HT-29 (cell line): ENCODE measurements at regions not wholly inside any gene's neighbourhood (a gene's known extent, or its start where the extent isn't known, plus 50 kb on each side); places are given as distances from the start of the nearest gene placed in this dataset.
"Not testable (repeated sequence)": the region's sequence is repeated elsewhere in the genome, so short reads cannot be mapped to it uniquely, and the experiment has no call there.

Source experiments
- DNase-seq: peaks from one replicate; pipeline ENCODE4 v3.0.0-alpha.2; 2015; ENCODE audit warnings: low spot score

DNA sequence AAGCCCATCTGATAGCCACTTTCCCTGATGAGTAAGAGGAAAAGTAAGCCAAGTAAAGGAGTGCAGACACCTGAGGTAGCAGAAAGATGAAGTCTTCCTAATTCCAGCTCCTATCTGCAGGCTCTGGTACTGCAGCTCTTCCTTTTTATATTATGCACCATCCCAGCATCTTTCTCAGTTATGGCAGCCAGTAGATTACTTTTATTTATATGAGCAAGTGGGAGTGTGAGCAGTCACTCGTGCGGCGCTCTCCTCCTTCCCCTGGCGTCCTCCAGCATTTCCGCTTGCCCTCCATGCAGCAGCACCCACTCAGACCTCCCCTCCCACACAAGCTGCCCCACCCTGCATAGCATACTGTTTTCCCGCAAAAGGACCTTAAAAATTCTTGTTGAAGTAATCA is 465.9 kb upstream of the DPPA4 start:
- peak; percentile 17 for DNase-seq

DNA sequence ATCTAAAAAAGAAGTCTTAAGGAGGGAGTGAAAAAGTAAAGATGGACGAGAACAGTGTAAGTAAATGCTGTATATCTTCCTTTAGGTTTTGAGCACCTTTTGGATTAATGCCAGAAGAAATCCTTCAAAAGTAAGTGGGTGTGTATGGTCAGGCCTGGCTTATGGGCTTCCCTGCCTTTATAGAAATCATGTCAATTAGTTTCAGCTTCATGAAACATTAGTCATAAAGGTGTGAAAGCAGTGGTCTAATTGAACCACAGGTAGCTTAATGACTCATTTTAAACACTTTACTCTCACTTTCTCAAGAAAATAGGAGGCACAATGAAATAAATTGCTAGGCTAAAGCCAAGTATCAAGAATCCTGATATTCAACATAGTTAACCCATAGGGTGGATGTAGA is 467.4 kb upstream of the DPPA4 start:
- no peak for DNase-seq

DNA sequence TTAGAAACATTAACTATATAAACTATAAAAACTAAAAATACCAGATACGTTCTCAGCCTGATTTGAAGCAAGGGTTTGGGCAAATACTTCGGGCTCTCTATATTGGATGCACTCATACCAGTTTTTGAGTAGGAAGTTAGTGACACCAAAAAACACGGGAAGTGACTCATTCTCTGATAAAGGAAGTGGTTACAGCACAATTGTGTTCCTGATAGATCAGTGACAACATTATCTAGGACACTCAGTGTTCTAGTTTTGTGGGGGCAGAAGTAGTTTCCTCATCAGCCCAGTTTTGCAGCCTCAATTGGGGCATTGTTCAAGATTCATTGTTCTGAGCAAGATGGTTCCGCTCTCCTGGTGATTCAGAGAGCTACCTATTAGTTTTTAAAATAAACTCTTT is 469.6 kb upstream of the DPPA4 start:
- peak; percentile 53 for DNase-seq

DNA sequence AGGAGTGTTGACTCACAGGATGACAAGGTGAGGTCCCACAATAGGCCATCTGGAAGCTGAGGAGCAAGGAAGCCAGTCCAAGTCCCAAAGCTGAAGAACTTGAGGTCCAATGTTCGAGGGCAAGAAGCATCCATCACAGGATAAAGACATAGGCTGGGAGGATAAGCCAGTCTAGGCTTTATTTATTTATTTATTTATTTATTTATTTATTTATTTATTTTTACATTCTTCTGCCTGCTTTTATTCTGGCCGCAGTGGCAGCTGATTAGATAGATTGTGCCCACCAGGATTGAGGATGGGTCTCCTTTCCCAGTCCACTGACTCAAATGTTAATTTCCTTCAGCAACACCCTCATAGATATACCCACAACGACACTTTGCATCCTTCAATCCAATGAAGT is 472.2 kb upstream of the DPPA4 start:
- no peak for DNase-seq

DNA sequence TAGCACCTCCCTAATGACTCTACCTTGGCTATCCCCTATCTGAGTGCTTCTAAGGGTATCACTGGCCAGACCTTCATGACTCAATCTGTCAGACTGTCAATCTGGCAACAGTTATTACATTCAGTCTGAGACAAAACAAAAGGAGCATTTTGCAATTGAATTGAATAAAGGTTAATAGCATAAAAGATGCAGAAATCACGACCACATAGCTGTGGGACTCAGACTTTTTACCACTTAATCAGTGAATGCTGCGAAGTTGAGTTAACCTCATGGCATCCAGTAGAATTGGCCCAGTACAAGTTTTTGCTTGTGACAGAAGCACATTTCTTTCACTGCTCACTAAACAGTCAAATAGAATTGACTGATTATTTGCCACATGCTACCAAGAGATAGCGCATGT is 480.7 kb upstream of the DPPA4 start:
- no peak for DNase-seq

DNA sequence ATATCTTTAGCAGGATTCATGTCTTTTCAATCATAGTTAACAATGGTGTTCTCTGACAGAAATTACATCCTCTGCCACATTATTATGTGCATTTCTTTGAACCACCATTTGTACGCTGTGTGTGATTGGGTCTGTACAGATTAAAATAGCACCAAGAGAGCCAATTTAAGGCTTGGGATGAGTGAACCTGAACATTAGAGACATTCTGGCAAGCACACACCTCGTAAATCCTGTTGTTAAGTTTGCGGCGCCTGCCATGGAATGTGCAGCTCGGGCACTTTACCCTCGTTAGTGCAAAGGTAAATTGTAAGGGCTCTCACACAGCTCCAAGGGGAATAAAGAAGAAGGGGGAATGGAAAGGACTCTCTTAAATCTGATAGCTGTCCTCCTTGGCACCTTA is 482.4 kb upstream of the DPPA4 start:
- DNase-seq, result no peak

DNA sequence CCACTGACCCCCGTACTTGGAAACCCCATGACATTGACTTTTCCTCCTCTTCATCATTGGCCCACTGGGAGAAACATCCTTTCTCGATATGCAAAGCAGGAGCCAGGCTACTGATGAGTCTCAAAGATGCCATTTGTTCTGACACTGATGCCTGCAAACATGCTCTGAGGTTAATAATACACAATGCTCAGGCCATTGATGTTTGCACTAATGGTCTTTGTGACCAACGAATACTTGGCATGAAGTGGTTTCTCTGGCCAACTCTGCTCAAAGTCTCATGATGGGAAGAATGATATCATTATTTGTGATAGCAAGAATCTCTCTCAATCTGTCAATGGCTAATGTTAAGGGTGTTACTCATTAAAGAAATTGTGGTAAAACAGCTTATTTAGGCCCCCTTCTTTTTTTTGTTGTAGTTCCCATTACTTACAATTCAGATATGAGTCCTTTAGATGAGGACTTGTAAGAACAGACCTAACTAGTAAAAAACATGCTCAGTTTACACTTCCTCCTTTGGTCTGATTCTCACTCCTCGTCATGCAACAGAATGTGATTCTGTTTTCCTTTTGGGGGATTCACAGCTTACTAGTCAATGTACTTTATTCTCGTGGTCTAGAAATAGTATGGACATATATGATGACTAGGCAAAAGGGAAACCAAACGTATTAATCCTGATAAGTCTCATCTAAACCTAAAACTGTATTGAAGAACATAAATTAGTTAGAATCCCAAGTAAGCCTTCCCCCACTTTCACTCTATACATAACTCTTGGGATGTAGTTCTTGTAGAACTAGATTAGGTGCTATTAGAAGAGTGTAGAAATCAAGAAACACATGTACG is 488.8 kb upstream of the DPPA4 start:
- no peak for DNase-seq

DNA sequence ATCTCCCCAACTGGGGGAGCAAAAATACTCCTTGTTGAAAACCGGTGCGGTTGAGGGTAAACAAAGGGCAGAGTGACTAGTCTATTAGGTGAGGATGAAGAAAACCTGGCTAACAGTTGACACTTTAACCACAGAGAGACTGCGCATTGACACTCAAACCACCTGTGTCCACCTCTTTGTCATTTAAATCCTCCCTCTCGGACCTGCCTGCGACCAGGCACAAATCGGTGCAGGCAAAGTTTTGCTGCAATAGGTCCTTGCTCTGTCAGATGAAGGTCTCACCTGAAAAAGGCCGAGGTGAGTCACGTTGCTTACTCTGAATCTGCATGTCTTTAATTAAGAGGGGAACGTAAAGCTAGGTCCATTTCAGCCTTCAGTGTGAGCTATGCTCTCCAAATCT is 494.1 kb upstream of the DPPA4 start:
- DNase-seq, result no peak

DNA sequence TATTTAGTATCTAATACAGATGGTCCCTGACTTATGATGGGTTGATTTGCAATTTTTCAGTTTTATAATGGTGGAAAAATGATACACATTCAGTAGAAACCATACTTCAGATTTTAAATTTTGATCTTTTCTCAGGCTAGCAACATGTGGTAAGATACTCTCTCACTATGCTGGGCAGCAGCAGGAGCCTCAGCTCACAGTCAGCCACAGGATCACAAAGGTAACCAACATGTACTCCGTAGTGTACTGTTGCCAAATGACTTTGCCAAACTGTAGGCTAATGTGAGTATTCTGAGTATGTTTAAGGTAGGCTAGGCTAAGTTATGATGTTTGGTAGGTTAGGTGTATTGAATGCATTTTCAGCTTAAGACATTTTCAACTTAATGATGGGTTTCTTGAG is 498.6 kb upstream of the DPPA4 start:
- DNase-seq, result no peak

DNA sequence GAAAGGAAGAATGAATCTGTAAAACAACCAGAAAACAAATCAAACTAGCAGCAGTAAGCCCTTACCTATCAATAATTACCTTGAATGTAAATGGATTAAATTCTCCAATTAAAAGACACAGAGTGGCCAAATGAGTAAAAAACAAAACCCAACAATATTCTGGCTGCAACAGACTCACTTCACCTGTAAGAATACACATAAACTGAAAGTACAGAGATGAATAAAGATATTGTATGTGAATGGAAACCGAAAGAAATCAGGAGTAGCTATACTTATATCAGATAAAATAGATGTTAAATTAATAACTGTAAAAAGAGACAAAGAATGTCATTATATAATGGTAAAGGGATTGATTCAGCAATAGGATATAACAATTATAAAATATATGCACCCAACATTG is 514.5 kb upstream of the DPPA4 start:
- DNase-seq, result no peak

DNA sequence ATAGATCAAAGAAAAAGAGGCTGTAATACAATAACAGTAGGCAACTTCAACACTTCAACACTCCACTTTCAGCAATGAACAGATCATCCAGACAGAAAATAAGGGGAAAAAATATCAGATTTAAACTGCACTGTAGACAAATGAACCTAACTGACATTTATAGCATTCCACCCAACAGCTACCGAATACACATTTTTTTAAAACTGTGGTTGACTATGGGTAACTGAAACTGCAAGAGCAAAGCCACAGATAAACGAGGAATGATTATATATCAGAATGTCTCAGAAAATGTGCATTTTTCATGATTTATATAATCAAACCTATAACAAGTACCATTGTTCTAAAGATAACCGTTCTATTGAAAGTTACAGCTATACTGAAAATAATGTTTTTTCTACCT is 514.9 kb upstream of the DPPA4 start:
- DNase-seq, result no peak

DNA sequence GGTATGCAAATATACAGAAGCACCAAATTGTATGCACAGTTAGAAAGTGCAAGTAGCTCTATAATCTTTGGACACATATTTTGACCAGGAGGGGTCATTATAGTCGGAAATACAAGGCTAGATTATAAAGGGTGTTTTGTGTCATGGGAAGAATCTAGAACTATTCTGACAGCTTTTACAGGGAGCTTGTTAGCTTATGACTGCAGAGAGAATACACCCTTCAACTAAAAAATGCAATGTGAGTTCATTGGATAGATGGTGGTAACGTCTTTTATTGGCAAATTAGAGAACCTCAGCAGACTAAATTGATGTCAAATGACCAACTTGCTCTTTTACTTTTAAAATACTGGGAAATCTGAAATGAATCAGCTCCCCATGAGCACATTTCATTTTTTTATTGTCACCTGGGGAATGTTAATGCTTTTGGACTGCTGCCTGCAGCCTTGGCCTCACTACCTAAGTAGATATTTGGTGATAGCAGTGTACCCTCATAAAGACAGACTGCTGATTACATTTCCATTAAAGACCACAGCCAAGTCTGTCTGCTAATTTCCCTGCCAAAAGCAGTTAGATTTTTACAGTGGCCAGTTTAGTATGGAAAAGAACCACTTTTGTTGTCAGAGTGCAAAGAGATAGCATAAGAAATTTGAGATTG is 515.9 kb upstream of the DPPA4 start:
- DNase-seq, result no peak

DNA sequence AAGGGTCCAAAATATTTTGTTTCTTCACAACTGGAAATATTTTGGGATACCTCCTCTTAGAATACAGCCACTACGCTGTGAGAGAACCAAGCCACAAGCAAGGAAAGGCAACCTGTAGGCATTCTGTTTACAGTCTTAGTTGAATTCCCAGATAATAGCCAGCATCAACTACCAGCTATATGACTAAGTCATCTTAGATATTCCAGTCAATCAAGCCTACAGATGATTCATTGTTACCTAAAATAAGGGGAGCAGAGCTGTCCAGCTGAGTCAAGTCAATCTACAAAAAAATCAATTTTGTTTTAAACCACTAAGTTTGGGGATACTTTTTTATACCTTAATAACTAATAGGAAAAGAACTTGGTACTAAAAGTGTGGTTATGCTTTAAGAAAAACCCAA is 526.4 kb upstream of the DPPA4 start:
- DNase-seq, result no peak

DNA sequence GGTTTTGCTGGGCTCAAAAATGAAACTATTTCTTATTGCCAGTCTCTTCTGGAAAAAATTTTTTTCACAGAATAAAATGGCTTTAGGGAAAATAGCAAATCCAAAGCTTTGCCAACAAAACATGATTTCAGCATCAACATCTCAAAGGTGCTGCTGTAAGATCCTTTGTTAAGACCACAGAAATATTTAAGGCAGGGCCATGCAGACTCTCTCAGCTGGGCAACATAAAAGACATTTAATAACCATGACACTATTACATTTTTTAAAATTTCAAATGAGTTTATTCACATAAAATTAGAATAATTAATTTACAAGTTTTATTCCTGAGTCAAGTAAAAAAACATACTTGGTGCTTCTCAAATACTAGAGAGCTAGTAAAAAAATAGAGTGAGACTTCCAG is 527.1 kb upstream of the DPPA4 start:
- no peak for DNase-seq

DNA sequence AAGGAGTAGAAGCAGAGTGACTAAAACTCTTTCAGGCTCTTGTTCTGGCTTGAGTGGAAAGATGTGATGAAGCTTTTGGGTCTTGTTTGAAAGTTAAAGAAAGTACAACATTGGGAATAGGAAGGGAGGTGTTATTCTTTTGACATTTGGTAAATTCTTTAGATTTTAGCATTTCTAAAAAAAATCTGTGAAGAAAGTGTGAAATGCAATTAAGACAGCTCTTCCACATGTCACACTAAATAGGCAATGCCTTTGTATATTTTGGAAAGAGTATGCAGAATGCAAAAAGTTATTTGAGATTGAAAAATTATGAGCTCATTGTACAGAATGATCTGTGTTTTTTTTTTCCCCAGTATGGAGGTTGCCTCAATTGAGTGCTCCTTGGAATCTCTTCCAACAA is 532.2 kb upstream of the DPPA4 start:
- DNase-seq, result no peak

DNA sequence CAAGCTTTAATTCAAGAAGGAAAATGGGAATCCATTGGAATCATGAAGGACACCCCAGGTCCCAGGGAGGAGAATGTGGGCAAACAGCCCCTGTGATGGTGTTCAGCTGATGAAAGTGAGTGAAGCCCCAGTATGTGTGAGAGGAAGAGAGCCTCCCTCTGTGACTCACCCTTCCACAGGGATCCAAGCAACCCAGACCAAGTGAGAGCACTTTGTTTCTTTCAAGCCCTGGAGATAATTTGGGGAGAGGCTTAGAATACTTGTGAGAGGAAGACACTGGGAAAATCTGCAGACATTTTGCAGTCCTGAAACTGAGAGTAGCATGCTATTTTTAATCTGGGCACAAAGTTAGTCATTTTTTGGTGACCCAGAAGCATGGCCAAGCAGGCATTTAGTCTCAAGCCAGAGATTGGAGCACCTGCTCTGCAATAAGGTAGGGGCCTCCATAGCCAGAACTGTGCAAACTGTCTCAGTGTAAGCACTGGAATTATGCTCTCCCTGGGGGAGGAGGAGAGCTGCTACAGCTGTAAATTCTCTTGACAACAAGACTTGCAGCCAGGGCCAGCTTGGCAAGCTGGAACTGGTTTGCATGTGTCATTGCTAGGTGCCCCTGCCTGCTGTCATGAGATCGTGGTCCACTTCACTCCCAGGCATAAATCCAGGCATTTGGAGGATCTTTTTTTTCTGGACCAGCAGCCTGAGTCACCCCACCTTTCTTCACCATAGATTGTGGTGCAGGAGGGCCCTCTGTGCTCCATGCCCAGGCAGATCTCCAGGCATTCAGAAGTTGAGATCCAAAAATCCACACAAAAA is 537.8 kb upstream of the DPPA4 start:
- DNase-seq, result no peak

DNA sequence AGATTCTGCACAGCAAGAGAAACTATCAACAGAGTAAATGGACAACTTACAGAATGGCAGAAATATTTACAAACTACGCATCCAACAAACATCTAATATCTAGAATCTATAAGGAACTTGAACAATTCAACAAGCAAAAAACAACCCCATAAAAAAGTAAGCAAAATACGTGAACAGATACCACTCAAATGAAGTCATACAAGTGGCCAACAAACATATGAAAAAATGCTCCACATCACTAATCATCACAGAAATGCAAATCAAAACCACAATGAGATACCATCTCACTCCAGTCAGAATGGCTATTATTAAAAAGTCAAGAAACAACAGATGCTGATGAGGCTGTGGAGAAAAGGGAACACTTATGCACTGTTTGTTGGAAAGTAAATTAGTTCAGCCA is 540.3 kb upstream of the DPPA4 start:
- DNase-seq, result not testable (repeated sequence)

DNA sequence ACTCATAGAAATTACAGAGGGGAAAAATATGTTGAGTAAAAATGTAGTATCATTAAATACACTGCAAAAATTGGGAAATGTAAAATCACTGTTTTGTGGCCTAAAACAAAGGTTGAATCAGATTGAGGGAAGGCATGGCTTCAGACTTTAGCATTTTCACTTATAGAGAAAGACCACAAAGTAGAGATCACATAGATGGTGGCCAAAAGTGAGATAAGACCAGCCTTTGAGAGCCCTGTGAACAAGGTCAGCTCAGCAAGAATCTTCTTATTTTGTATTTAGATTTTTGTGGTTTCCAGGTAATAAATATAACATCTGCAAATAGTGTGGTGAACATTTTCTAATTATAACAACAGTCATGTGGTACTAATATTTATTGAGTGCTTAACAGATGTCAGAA is 544.8 kb upstream of the DPPA4 start:
- no peak for DNase-seq

DNA sequence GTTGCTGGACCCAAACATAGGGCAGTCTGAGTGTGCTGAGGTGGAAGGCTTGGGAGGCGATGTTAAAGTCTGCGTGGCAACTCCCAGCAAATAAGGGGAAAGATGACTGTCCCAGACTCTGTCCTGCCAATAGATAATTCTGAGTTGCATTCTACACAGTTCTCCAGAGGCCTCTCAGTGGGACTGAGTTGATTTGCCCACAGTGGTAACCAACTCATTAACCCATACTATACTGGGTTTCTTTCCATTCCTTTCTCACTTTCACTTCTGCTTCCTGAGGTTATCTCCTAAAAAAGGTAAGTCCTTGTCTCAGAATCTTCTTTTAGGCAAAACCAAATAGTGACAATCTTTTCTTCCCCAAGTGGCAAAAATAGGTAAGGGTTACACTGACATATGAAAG is 549.9 kb upstream of the DPPA4 start:
- DNase-seq, result no peak

DNA sequence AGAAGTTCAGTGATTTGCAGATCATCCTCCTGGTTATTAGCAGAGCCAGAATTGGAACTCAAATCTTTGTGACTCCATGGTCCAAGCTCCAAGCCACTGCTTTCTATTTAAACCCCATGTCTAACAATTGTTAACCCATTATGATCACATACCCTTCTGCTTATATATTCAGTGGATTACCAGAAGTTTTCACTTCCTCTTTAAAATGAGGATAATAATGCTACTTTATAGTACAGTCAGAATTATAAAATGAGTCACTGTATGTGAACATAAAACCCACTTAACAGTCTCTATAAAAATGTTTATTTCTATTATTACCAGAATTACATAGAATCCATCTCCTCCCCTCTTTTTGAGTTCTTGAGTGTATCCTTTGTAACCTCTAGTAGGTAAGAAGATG is 550.7 kb upstream of the DPPA4 start:
- DNase-seq, result no peak

DNA sequence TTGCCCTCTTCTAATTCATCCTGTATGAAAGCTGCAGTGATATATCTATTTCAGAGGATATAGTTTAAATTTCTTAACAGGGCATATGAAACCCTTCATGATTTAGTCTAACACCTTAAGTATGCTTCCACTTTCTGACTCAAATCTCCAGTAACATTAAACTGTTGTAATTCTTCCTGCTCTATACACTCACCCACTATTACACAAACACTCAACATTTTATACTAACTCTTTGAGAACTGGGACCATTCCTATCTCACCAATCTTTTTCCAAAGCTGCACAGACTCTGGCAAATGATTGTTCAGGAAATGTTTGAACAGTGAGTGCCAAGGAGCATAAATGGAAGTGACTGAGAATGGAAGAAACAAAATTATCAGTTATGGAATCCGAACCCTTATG is 560.4 kb upstream of the DPPA4 start:
- no peak for DNase-seq

DNA sequence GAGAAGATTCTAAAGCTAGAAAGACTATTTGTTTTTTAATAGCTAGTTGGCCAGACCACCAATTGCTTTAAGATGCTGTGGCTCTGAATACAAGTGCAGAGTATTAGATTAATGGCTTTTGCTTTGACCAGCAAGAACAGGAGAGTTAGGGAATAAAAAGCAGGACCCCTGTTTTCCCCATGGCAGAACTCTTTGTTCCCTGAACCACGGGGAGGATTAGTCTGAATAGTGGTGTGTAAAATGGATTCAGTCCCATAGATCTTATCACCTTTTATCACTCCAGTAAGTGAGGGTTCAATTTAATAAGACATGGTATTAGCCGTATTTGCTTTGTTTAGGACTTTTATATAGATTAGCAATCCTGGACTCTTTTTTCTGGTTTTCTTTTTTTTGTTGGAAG is 562.6 kb upstream of the DPPA4 start:
- DNase-seq, result no peak

DNA sequence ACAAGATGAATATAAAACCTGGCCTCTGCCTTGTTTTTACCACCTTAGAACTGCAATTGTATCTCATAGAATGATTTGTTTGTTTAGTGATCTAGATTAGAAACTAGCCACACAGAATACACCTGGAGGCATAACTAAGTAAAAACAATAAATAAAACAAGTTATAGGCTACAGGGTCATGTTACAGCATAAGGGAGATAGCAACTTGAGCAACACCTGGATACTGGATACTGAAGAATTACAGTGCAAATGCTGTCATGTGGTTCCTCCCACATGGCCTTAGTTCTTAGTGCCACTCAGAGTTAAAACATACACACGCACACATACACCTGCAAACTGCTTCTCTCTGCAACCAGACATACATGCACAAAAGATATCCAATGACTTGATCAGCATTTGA is 563.4 kb upstream of the DPPA4 start:
- peak; percentile 16 for DNase-seq
